Activated T-cell treated with anti-CD3 and anti-CD28 coated beads, Interleukin-2, amount 50 U/mL, for 24 hours (primary cell): ENCODE measurements at regions not wholly inside any gene's neighbourhood (a gene's known extent, or its start where the extent isn't known, plus 50 kb on each side); places are given as distances from the start of the nearest gene placed in this dataset.

Source experiments
- DNase-seq: peaks from one replicate; pipeline ENCODE4 v3.0.0-alpha.2; 2020
- H3K27ac Mint-ChIP-seq: 2 replicates; pipeline ENCODE4 v1.8.0; 2020; ENCODE audit warnings: mild to moderate bottlenecking, mixed read lengths
- H3K27me3 Mint-ChIP-seq: 2 replicates; pipeline ENCODE4 v1.8.0; 2020; ENCODE audit warnings: mixed read lengths
- H3K36me3 Mint-ChIP-seq: 2 replicates; pipeline ENCODE4 v1.8.0; 2020; ENCODE audit warnings: low read depth, mixed read lengths
- H3K4me1 Mint-ChIP-seq: 2 replicates; pipeline ENCODE4 v1.8.0; 2020; ENCODE audit warnings: low read depth, mixed read lengths
- H3K4me3 Mint-ChIP-seq: 2 replicates; pipeline ENCODE4 v1.8.0; 2020; ENCODE audit warnings: mild to moderate bottlenecking, moderate library complexity, mixed read lengths
- H3K9me3 Mint-ChIP-seq: 2 replicates; pipeline ENCODE4 v1.8.0; 2020; ENCODE audit warnings: mixed read lengths

DNA sequence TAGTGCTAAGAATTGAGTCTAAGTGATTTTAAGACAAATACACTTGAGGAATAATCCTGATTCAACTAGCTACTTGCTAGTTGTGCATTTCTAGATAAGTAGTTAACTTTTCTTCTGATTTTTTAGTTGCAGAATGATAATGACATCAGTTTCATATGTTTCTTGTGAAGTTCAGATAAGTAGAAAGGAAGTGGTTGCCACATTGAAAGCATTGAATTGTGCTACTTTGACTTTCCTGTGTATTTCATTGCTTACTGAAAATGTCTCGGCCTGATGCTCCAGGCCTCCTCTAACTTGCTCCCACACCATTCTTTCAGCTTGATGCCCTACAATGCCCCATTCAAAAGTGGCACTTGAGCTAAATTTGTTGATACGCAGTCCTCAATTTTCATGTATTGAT lies 980.0 kb downstream of the TMTC2 start:
- Mint-ChIP-seq H3K4me1 (no peaks in the 10 kb centered on the region), H3K36me3 (no peaks in the 10 kb centered on the region), H3K9me3 (peaks cover 3% of the 10 kb centered on the region), H3K27me3 (no peaks in the 10 kb centered on the region), H3K27ac (no peak overlapping the region), H3K4me3 (no peak overlapping the region)
- no peak for DNase-seq

- H3K4me3 Mint-ChIP-seq = no peak overlapping the region
- H3K4me1 Mint-ChIP-seq = no peaks in the 10 kb centered on the region
- H3K27me3 Mint-ChIP-seq = no peaks in the 10 kb centered on the region
- no peaks in the 10 kb centered on the region for H3K36me3 Mint-ChIP-seq
- H3K9me3 Mint-ChIP-seq = peaks cover 3% of the 10 kb centered on the region
- no peak overlapping the region for H3K27ac Mint-ChIP-seq
- DNase-seq = no peak
These were observed 979.0 kb downstream of the TMTC2 start for GRCh38 chr12:83665634-83666218.

DNA sequence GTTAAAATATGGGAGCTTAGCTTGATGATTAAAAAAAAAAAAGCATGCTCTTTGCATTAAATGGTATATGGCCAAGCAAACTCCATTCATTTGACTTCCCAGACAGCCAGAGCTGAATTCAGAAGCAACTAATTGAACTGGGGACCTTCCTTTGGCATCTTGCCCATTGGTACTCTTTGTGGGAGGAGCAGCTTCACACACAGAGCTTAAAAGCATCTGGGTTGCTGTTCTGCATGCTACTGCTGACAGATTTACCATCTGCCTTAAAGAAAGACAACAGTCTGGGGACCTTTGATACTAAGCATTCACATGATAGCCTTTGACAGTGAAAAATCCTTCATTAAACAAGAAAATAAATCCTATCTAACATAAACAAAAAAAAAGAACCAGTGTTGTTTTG lies 977.9 kb downstream of the TMTC2 start:
- H3K4me1 Mint-ChIP-seq = no peaks in the 10 kb centered on the region
- H3K4me3 Mint-ChIP-seq = no peak overlapping the region
- H3K27ac Mint-ChIP-seq = no peak overlapping the region
- H3K36me3 Mint-ChIP-seq = no peaks in the 10 kb centered on the region
- peaks cover 3% of the 10 kb centered on the region for H3K9me3 Mint-ChIP-seq
- no peaks in the 10 kb centered on the region for H3K27me3 Mint-ChIP-seq
- DNase-seq = no peak

GRCh38 chr12:83660727-83661358 lies 974.1 kb downstream of the TMTC2 start:
- Mint-ChIP-seq H3K4me3 (no peak overlapping the region), H3K27ac (no peak overlapping the region)

GRCh38 chr12:83659321-83659720 lies 972.6 kb downstream of the TMTC2 start:
- peaks cover 3% of the 10 kb centered on the region for H3K9me3 Mint-ChIP-seq
- H3K27ac Mint-ChIP-seq = no peak overlapping the region
- no peak overlapping the region for H3K4me3 Mint-ChIP-seq
- H3K27me3 Mint-ChIP-seq = no peaks in the 10 kb centered on the region
- H3K36me3 Mint-ChIP-seq = no peaks in the 10 kb centered on the region
- H3K4me1 Mint-ChIP-seq = no peaks in the 10 kb centered on the region
- DNase-seq = no peak

More at GRCh38 chr12:83660727-83661358, 974.1 kb downstream of the TMTC2 start:
- H3K27me3 Mint-ChIP-seq = no peaks in the 10 kb centered on the region
- H3K4me1 Mint-ChIP-seq = no peaks in the 10 kb centered on the region
- DNase-seq = no peak
- H3K36me3 Mint-ChIP-seq = no peaks in the 10 kb centered on the region
- H3K9me3 Mint-ChIP-seq = peaks cover 3% of the 10 kb centered on the region

DNA sequence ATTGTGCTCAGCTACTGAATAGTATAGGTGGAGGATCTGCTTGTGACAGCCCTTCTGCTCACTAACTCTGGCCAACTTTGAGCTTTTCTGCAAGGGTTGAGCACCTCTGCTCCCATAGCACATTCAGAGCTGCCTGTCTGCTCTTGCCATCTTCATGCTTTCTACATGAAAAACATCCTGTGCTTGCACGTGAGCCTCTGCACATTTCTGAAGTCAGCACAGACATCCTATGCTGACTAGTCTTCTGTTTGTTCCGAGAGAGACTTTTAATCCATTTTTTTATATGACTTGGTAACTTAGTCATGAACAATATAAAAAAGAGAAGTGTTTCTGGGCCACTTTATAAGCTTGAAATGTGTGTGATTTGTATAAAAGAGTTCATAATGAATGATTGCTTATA lies 969.3 kb downstream of the TMTC2 start:
- Mint-ChIP-seq H3K4me1 (no peaks in the 10 kb centered on the region), H3K9me3 (peaks cover 16% of the 10 kb centered on the region), H3K4me3 (no peak overlapping the region), H3K36me3 (no peaks in the 10 kb centered on the region), H3K27me3 (no peaks in the 10 kb centered on the region), H3K27ac (no peak overlapping the region)
- DNase-seq = no peak

DNA sequence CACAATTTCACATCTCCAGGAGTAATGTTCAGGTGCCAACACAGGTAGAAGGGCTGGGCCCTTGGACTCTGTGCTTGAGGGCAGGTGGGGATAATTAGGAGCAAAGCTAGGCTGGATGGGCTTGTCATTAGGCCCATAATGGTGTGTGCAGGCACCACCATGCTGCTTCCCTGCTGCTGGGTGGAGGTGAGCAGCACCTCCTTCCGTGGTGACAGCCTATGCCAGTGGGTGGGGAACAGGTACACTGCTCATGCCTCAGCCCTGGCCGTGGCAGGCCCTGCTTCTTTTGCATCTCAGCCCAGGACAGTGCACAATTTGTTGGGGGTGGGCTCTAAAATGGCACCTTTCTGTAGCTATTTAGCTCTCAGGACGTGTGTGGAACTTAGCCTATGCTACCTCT lies 955.5 kb downstream of the TMTC2 start:
- DNase-seq = no peak
- Mint-ChIP-seq H3K4me1 (no peaks in the 10 kb centered on the region), H3K36me3 (no peaks in the 10 kb centered on the region), H3K27ac (no peak overlapping the region), H3K9me3 (no peaks in the 10 kb centered on the region), H3K4me3 (no peak overlapping the region), H3K27me3 (no peaks in the 10 kb centered on the region)

DNA sequence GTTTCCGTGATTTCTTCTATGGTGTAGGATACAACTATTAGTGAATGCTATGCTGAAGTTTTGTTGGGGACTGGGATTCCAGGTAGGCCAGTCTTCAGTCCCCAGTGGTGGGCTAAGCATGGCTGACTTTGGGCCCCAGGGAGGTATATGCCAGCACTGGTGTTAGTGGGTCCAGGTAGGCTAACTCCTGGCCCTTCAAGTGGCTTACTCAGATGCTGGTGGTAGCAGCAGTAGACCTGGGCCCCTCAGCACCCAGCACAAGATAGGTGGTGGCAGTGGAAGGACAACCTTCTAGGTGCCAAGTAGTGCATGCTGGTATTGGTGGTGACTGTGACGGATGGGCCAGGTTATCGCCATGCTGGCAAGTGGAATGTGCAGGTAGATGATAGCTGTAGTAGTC lies 955.1 kb downstream of the TMTC2 start:
- Mint-ChIP-seq H3K4me3 (no peak overlapping the region), H3K9me3 (no peaks in the 10 kb centered on the region), H3K36me3 (no peaks in the 10 kb centered on the region), H3K27me3 (no peaks in the 10 kb centered on the region), H3K27ac (no peak overlapping the region), H3K4me1 (no peaks in the 10 kb centered on the region)
- DNase-seq = no peak

- no peaks in the 10 kb centered on the region for H3K27me3 Mint-ChIP-seq
- DNase-seq = no peak
- H3K9me3 Mint-ChIP-seq = no peaks in the 10 kb centered on the region
- no peak overlapping the region for H3K4me3 Mint-ChIP-seq
- H3K36me3 Mint-ChIP-seq = no peaks in the 10 kb centered on the region
- H3K4me1 Mint-ChIP-seq = no peaks in the 10 kb centered on the region
- no peak overlapping the region for H3K27ac Mint-ChIP-seq
These were observed 948.1 kb downstream of the TMTC2 start for GRCh38 chr12:83634726-83635267.

DNA sequence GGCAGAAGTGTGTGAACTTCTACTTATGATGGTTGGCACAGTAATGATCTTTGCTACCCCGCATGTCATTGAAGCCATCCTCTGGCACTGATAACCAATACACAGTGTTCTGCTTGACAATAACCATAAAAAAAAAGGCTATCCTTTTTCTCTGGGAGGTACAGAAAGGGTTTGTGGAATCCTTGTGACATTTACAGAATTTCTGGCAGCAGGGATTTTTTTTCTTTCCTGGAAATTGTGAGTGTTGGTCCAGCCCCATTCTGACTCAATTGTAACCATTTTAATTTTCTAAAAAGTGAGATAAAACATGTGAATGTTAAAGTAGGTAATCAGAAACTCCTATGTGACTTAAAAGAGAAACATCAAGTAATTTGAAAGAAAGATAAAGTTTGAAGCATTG lies 943.8 kb downstream of the TMTC2 start:
- Mint-ChIP-seq H3K9me3 (peaks cover 5% of the 10 kb centered on the region), H3K27ac (no peak overlapping the region), H3K27me3 (no peaks in the 10 kb centered on the region), H3K4me1 (no peaks in the 10 kb centered on the region), H3K36me3 (no peaks in the 10 kb centered on the region), H3K4me3 (no peak overlapping the region)
- DNase-seq = no peak

DNA sequence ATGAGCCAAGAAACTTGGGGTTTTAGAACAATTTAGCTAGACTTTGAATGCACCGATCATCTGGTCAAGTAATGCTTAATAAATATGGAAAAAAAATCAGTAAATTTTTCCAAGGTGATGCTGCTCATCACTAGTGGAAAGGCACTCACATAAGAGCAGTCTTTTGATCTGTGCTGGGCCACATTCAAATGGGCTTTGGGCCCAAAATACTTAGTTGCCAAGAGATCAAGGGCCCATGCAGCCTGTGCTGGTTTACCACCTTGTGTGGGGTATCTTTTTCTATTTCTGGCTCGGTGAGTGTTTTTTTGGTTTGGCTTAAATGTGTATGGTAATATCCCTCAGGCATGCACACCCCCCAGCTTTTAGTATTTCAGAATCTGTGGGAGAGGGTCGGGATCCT lies 943.2 kb downstream of the TMTC2 start:
- Mint-ChIP-seq H3K36me3 (no peaks in the 10 kb centered on the region), H3K27me3 (no peaks in the 10 kb centered on the region), H3K4me1 (no peaks in the 10 kb centered on the region), H3K4me3 (no peak overlapping the region), H3K27ac (no peak overlapping the region), H3K9me3 (peaks cover 5% of the 10 kb centered on the region)
- DNase-seq = no peak

DNA sequence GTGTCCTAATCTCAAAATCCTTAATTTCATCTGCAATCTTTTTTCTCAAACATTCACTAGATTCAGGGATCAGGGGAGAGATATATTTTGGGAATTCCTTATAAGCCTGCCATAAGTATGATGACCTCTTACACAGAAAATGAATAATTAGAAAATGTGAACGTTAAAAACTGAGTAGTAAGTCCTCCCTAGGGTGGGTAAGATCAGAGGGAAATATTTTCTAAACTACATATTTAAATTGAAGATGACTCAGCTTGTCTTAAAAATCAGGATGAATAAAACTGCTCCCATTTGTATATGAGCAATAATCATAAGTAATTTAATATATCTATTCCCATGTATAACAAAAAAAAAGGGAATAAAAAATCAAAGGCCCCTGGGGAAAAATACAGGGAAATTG lies 935.5 kb downstream of the TMTC2 start:
- Mint-ChIP-seq H3K27me3 (no peaks in the 10 kb centered on the region), H3K9me3 (peaks cover 2% of the 10 kb centered on the region), H3K4me1 (no peaks in the 10 kb centered on the region), H3K27ac (no peak overlapping the region), H3K4me3 (no peak overlapping the region), H3K36me3 (no peaks in the 10 kb centered on the region)
- DNase-seq = no peak

GRCh38 chr12:83619973-83620372 lies 933.3 kb downstream of the TMTC2 start:
- no peak overlapping the region for H3K27ac Mint-ChIP-seq
- DNase-seq = no peak
- H3K9me3 Mint-ChIP-seq = peaks cover 7% of the 10 kb centered on the region

GRCh38 chr12:83615152-83615551 lies 928.4 kb downstream of the TMTC2 start:
- H3K4me3 Mint-ChIP-seq = no peak overlapping the region
- H3K4me1 Mint-ChIP-seq = no peaks in the 10 kb centered on the region
- no peak overlapping the region for H3K27ac Mint-ChIP-seq
- peaks cover 16% of the 10 kb centered on the region for H3K9me3 Mint-ChIP-seq
- DNase-seq = no peak
- H3K27me3 Mint-ChIP-seq = no peaks in the 10 kb centered on the region
- no peaks in the 10 kb centered on the region for H3K36me3 Mint-ChIP-seq

More at GRCh38 chr12:83619973-83620372, 933.3 kb downstream of the TMTC2 start:
- no peaks in the 10 kb centered on the region for H3K4me1 Mint-ChIP-seq
- H3K27me3 Mint-ChIP-seq = no peaks in the 10 kb centered on the region
- no peak overlapping the region for H3K4me3 Mint-ChIP-seq
- H3K36me3 Mint-ChIP-seq = no peaks in the 10 kb centered on the region

DNA sequence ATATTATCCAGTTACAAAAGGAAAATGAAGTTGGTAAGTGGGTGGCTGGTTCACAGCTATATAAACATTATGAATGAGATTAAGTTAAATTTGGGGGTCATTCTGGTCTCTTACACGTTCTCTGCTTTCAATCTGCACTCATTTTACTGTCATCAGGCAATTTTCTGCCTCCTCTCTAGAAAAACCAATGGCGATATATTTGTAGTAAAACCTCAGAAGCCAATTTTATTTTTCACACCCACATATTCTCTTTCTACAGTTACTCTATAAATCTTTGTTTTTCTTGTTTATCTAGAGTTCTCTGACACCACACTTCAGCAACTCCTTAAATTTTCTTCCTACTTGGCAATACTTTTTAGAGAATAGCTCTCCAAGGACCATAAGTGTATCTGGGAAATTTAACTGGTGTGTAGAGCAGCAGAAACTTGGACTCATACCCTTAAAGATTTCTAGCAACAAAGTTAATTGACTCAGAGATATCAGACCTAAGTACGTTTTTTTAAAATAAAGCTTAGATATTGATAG lies 926.9 kb downstream of the TMTC2 start:
- Mint-ChIP-seq H3K27ac (no peak overlapping the region), H3K9me3 (peaks cover 18% of the 10 kb centered on the region), H3K4me1 (no peaks in the 10 kb centered on the region), H3K4me3 (no peak overlapping the region), H3K27me3 (no peaks in the 10 kb centered on the region), H3K36me3 (no peaks in the 10 kb centered on the region)
- no peak for DNase-seq
